Transverse colon (tissue), 3 donors: ENCODE measurements at regions not wholly inside any gene's neighbourhood (a gene's known extent, or its start where the extent isn't known, plus 50 kb on each side); places are given as distances from the start of the nearest gene placed in this dataset.

Experiments used
- CTCF ChIP-seq, 5 experiments: fragments of 200-600 bp in 3 of 5; fragments of 450-650 bp in 2 of 5; sonication (generic) in 3 of 5; IDR thresholded peaks; 1 replicate in 2 of 5; 2 replicates in 3 of 5; pipeline ENCODE4 v1.5.1; 2016 to 2017; ENCODE audit warnings: antibody characterized with exemption in 5 of 5, inconsistent platforms in 3 of 5, mild to moderate bottlenecking in 2 of 5, moderate library complexity in 1 of 5
- POLR2A ChIP-seq: fragments of 450-650 bp; IDR thresholded peaks from one replicate; pipeline ENCODE4 v1.6.1; 2016; ENCODE audit warnings: antibody characterized with exemption, mild to moderate bottlenecking, moderate library complexity

- TF ChIP-seq CTCF (IDR thresholded peaks at IDR 0.05) (no peak), POLR2A (no peak)
These were observed 386.1 kb upstream of the PODXL start for GRCh38 chr7:131942287-131943150.
